ENCODE measurements at regions not wholly inside any gene's neighbourhood (a gene's known extent, or its start where the extent isn't known, plus 50 kb on each side); places are given as distances from the start of the nearest gene placed in this dataset.

- CTCF ChIA-PET: no interaction called here
- H3K27me3 Mint-ChIP-seq (ENCODE audit: low read depth): no peaks in the 10 kb centered on the region
- no peak for ATAC-seq
These were observed 132.8 kb upstream of the GALNT5 start for GRCh38 chr2:157124731-157125130.

More at GRCh38 chr2:157124731-157125130, 132.8 kb upstream of the GALNT5 start:
- Mint-ChIP-seq H3K9me3 (no peaks in the 10 kb centered on the region), H3K4me3 (no peak overlapping the region), H3K36me3 (no peaks in the 10 kb centered on the region), H3K27ac (no peak overlapping the region), H3K4me1 (no peaks in the 10 kb centered on the region)
- DNase-seq (ENCODE audit: low spot score): no peak
- no peak for TF ChIP-seq GRHL2 (CRISPR knock-in tag; IDR thresholded peaks at IDR 0.05; ENCODE audit: insufficient replicate concordance, severe bottlenecking)
- TF ChIP-seq ZNF425 (CRISPR knock-in tag; conservative IDR thresholded peaks at IDR 0.05): no peak
- TF ChIP-seq PRRX2 (CRISPR knock-in tag; IDR thresholded peaks at IDR 0.05): no peak
- TF ChIP-seq CBFB (CRISPR knock-in tag; IDR thresholded peaks at IDR 0.05; ENCODE audit: low read depth): no peak
- no peak for TF ChIP-seq ZBTB21 (CRISPR knock-in tag; IDR thresholded peaks at IDR 0.05; ENCODE audit: borderline replicate concordance)
- TF ChIP-seq MLX (CRISPR knock-in tag; IDR thresholded peaks at IDR 0.05): no peak
- TF ChIP-seq, protein P1, sequence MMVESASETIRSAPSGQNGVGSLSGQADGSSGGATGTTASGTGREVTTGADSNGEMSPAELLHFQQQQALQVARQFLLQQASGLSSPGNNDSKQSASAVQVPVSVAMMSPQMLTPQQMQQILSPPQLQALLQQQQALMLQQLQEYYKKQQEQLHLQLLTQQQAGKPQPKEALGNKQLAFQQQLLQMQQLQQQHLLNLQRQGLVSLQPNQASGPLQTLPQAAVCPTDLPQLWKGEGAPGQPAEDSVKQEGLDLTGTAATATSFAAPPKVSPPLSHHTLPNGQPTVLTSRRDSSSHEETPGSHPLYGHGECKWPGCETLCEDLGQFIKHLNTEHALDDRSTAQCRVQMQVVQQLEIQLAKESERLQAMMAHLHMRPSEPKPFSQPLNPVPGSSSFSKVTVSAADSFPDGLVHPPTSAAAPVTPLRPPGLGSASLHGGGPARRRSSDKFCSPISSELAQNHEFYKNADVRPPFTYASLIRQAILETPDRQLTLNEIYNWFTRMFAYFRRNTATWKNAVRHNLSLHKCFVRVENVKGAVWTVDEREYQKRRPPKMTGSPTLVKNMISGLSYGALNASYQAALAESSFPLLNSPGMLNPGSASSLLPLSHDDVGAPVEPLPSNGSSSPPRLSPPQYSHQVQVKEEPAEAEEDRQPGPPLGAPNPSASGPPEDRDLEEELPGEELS (CRISPR knock-in tag; IDR thresholded peaks at IDR 0.05): no peak
- no peak for TF ChIP-seq ATF6 (CRISPR knock-in tag; IDR thresholded peaks at IDR 0.05)
- no peak for TF ChIP-seq AR (CRISPR knock-in tag; IDR thresholded peaks at IDR 0.05)
- no peak for TF ChIP-seq MYBL2 (CRISPR knock-in tag; IDR thresholded peaks at IDR 0.05)
- TF ChIP-seq ESRRA (CRISPR knock-in tag; IDR thresholded peaks at IDR 0.05; ENCODE audit: borderline replicate concordance): no peak
- TF ChIP-seq, protein P2, sequence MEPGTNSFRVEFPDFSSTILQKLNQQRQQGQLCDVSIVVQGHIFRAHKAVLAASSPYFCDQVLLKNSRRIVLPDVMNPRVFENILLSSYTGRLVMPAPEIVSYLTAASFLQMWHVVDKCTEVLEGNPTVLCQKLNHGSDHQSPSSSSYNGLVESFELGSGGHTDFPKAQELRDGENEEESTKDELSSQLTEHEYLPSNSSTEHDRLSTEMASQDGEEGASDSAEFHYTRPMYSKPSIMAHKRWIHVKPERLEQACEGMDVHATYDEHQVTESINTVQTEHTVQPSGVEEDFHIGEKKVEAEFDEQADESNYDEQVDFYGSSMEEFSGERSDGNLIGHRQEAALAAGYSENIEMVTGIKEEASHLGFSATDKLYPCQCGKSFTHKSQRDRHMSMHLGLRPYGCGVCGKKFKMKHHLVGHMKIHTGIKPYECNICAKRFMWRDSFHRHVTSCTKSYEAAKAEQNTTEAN (CRISPR knock-in tag; IDR thresholded peaks at IDR 0.05): no peak
- no peak for TF ChIP-seq TP53 (CRISPR knock-in tag; IDR thresholded peaks at IDR 0.05)
- no peak for TF ChIP-seq SP1 (CRISPR knock-in tag; conservative IDR thresholded peaks at IDR 0.05)
- TF ChIP-seq SMAD3 (CRISPR knock-in tag; IDR thresholded peaks at IDR 0.05; ENCODE audit: borderline replicate concordance): no peak
- TF ChIP-seq SOX15 (CRISPR knock-in tag; IDR thresholded peaks at IDR 0.05): no peak
- no peak for TF ChIP-seq JAZF1 (CRISPR knock-in tag; IDR thresholded peaks at IDR 0.05)
- no peak for TF ChIP-seq E2F1 (CRISPR knock-in tag; IDR thresholded peaks at IDR 0.05)
- TF ChIP-seq OVOL2 (CRISPR knock-in tag; IDR thresholded peaks at IDR 0.05; ENCODE audit: borderline replicate concordance): no peak
- no peak for TF ChIP-seq ZMAT4 (CRISPR knock-in tag; IDR thresholded peaks at IDR 0.05)
- POLR2A ChIA-PET: no interaction called here
